Osteocyte (in vitro differentiated cells): ENCODE measurements at regions not wholly inside any gene's neighbourhood (a gene's known extent, or its start where the extent isn't known, plus 50 kb on each side); places are given as distances from the start of the nearest gene placed in this dataset.
"Not testable (repeated sequence)": the region's sequence is repeated elsewhere in the genome, so short reads cannot be mapped to it uniquely, and the experiment has no call there.

Experiments
- DNase-seq: peaks from one replicate; pipeline ENCODE4 v3.0.0; 2021; ENCODE audit warnings: mixed read lengths; ENCODE audit not compliant: unreplicated experiment; ENCODE audit errors: extremely low spot score
- H3K27ac Mint-ChIP-seq: one replicate; pipeline ENCODE4 v1.8.0; 2021; ENCODE audit warnings: mild to moderate bottlenecking, mixed read lengths; ENCODE audit not compliant: unreplicated experiment
- H3K27me3 Mint-ChIP-seq: one replicate; pipeline ENCODE4 v1.8.0; 2021; ENCODE audit warnings: mixed read lengths; ENCODE audit not compliant: unreplicated experiment
- H3K36me3 Mint-ChIP-seq: one replicate; pipeline ENCODE4 v1.8.0; 2021; ENCODE audit warnings: mixed read lengths; ENCODE audit not compliant: unreplicated experiment
- H3K4me1 Mint-ChIP-seq: one replicate; pipeline ENCODE4 v1.8.0; 2021; ENCODE audit warnings: mixed read lengths; ENCODE audit not compliant: unreplicated experiment
- H3K4me3 Mint-ChIP-seq: one replicate; pipeline ENCODE4 v1.8.0; 2021; ENCODE audit warnings: mild to moderate bottlenecking, moderate library complexity, mixed read lengths; ENCODE audit not compliant: unreplicated experiment
- H3K9me3 Mint-ChIP-seq: one replicate; pipeline ENCODE4 v1.8.0; 2021; ENCODE audit warnings: mixed read lengths; ENCODE audit not compliant: unreplicated experiment
- TF ChIP-seq, protein P1 (sequence below): fragments of 200-600 bp; sonication (generic); IDR thresholded peaks from 2 replicates; pipeline ENCODE4 v1.5.0; 2021; ENCODE audit warnings: antibody characterized with exemption, mild to moderate bottlenecking, moderate library complexity

DNA sequence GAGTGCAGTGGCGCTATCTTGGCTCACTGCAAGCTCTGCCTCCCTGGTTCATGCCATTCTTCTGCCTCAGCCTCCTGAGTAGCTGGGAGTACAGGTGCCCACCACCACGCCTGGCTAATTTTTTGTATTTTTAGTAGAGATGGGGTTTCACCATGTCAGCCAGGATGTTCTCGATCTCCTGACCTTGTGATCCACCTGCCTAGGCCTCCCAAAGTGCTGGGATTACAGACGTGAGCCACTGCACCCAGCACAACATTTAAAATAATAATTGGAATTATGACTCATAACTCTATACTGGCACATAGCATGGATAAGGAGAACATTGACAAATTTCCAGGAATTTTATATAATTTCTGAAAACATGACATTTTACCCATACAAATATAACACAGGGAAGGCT lies 54.2 kb downstream of the DBET start:
- not testable (repeated sequence) for H3K36me3 Mint-ChIP-seq, H3K4me1 Mint-ChIP-seq, H3K27me3 Mint-ChIP-seq, H3K27ac Mint-ChIP-seq, H3K9me3 Mint-ChIP-seq, H3K4me3 Mint-ChIP-seq
- peak; percentile 62 for DNase-seq

DNA sequence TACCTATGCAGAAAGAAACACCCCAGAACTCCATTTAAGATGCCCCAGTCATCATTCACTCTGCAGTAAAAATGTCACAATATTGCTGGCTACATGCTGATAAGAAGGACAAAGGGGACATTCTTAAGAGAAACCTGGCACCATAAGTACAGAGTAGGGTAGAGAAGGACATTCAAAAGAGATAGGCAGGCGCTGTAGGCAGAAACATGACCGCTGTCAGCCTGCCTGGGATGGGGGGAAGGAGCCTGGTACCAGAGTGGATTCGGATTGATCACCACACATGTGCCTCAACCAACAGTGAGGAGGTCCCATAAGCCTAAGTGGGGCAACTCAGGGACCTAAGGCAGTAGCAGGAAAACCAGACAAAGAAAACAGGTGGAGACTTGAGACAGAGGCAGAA lies 54.1 kb upstream of the DUX4 start:
- not testable (repeated sequence) for H3K4me3 Mint-ChIP-seq, H3K27ac Mint-ChIP-seq, H3K4me1 Mint-ChIP-seq, H3K36me3 Mint-ChIP-seq, H3K9me3 Mint-ChIP-seq, H3K27me3 Mint-ChIP-seq
- DNase-seq, result peak; percentile 78

DNA sequence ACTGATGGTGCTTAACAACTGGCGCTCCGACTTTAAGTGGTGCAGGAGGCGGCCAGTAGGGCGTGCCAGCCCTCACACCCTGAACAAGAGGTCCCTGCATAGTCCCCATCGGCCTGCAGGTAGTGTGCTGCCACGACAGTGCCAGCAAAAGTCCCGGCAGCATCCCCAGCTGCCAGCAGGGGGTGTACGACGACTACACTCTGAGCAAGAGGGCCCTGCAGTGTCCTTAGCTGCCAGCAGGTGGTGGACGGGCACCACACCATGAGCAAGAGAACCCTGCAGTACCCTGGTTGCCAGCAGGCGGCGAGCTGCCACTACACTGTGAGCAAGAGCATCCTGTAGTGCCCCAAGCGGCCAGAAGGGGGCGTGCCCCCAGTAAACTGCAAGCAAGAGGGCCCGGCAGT lies 53.5 kb upstream of the DUX4 start:
- not testable (repeated sequence) for H3K9me3 Mint-ChIP-seq, H3K27me3 Mint-ChIP-seq, H3K27ac Mint-ChIP-seq, H3K4me1 Mint-ChIP-seq, H3K4me3 Mint-ChIP-seq, H3K36me3 Mint-ChIP-seq
- peak; percentile 46 for DNase-seq

DNA sequence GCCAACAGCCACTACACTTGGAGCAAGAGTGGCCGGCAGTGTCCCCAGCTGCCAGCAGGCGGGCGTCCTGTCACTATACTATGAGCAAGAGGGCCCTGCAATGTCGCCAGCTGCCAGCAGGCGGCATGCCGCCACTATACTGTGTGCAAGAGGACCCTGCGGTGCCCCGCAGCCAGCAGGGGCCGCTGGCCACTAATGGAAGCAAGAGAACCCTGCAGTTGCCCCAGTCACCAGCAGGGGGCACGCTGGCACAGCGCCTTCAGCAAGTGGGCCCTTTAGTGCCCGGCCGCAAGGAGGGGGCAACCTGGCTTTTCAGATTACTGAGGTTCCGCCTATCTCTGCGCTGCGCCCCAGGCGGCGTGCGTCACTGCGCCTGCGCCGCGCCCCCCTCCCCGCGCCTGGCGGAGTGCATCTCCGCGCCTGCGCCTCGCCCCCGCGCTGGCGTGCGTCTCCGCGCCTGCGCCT lies 53.0 kb upstream of the DUX4 start:
- not testable (repeated sequence) for H3K27me3 Mint-ChIP-seq, H3K4me3 Mint-ChIP-seq, H3K4me1 Mint-ChIP-seq, H3K27ac Mint-ChIP-seq, H3K9me3 Mint-ChIP-seq, H3K36me3 Mint-ChIP-seq
- TF ChIP-seq, protein P1, sequence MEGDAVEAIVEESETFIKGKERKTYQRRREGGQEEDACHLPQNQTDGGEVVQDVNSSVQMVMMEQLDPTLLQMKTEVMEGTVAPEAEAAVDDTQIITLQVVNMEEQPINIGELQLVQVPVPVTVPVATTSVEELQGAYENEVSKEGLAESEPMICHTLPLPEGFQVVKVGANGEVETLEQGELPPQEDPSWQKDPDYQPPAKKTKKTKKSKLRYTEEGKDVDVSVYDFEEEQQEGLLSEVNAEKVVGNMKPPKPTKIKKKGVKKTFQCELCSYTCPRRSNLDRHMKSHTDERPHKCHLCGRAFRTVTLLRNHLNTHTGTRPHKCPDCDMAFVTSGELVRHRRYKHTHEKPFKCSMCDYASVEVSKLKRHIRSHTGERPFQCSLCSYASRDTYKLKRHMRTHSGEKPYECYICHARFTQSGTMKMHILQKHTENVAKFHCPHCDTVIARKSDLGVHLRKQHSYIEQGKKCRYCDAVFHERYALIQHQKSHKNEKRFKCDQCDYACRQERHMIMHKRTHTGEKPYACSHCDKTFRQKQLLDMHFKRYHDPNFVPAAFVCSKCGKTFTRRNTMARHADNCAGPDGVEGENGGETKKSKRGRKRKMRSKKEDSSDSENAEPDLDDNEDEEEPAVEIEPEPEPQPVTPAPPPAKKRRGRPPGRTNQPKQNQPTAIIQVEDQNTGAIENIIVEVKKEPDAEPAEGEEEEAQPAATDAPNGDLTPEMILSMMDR, result peak; percentile 45
- DNase-seq, result peak; percentile 87

DNA sequence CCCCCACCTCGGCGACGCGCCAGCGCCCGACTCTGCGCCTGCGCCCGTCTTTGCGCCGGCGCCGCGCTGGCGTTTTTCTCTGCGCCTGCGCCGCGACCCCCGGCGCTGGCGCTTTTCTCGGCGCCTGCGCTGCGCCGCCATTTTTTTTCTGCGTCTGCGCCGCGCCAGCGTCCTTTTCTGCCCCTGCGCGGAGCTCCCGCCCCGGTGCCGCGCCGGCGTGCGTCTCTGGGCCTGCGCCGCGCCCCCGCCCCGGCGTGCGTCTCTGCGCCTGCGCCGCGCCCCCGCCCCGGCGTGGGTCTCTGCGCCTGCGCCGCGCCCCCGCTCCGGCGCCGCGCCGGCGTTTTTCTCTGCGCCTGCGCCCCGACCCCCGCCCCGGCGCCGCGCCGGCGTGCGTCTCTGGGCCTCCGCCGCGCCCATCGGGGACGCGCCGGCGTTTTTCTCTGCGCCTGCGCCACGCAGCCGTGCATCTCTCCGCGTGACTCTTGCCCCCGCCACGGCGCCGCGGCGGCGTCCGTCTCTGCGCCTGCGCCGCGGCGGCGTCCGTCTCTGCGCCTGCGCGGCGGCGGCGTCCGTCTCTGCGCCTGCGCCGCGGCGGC lies 52.4 kb upstream of the DUX4 start:
- H3K4me3 Mint-ChIP-seq, H3K9me3 Mint-ChIP-seq, H3K36me3 Mint-ChIP-seq, H3K27me3 Mint-ChIP-seq, H3K27ac Mint-ChIP-seq, H3K4me1 Mint-ChIP-seq: not testable (repeated sequence)
- DNase-seq, result peak; percentile 76

DNA sequence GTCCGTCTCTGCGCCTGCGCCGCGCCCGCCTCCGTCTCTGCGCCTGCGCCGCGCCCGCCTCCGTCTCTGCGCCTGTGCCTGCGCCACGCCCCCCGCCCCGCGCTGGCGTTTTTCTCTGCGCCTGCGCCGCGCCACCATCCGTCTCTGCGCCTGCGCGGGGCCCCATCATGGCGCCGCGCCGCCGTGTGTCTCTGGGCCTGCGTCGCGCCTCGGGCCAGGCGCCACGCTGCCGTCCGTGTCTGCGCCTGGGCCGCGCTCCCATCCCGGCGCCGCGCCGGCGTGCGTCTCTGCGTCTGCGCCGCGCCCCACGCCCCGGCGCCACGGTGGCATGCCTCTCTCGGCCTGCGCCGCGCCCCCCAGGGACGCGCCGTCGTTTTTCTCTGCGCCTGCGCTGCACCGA lies 51.8 kb upstream of the DUX4 start:
- Mint-ChIP-seq H3K4me3 (no peak overlapping the region), H3K9me3 (no peaks in the 10 kb centered on the region), H3K36me3 (no peaks in the 10 kb centered on the region), H3K27me3 (no peaks in the 10 kb centered on the region), H3K4me1 (no peaks in the 10 kb centered on the region), H3K27ac (no peak overlapping the region)
- peak; percentile 84 for DNase-seq
- TF ChIP-seq, protein P1, result no peak

DNA sequence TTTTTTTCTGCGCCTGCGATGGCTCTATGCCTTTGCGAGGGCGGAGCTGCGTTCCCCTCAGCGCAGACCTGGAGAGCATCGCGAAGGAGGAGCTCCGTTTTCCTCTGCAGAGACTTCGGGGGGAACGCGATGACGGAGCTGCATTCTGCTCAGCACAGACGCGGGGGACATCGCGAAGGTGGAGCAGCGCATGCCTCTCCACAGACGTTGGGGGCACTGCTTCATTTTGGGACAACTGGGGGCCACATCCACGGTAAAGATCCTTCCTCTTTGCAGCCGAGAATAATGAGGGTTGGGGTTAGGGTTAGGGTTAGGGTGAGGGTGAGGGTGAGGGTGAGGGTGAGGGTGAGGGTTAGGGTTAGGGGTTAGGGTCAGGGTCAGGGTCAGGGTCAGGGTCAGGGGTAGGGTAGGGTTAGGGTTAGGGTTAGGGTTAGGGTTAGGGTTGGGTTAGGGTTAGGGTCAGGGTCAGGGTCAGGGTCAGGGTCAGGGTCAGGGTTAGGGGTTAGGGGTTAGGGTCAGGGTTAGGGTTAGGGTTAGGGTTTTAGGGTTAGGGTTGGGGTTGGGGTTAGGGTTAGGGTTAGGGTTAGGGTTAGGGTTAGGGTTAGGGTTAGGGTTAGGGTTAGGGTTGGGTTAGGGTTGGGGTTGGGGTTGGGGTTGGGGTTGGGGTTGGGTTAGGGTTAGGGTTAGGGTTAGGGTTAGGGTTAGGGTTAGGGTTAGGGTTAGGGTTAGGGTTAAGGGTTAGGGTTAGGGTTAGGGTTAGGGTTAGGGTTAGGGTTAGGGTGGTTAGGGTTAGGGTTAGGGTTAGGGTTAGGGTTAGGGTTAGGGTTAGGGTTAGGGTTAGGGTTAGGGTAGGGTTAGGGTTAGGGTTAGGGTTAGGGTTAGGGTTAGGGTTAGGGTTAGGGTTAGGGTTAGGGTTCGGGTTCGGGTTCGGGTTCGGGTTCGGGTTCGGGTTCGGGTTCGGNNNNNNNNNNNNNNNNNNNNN lies 51.1 kb upstream of the DUX4 start:
- not testable (repeated sequence) for H3K4me3 Mint-ChIP-seq, H3K27me3 Mint-ChIP-seq, H3K9me3 Mint-ChIP-seq, H3K36me3 Mint-ChIP-seq, H3K4me1 Mint-ChIP-seq, H3K27ac Mint-ChIP-seq
- peak; percentile 87 for DNase-seq
